ENCODE measurements at regions not wholly inside any gene's neighbourhood (a gene's known extent, or its start where the extent isn't known, plus 50 kb on each side); places are given as distances from the start of the nearest gene placed in this dataset.

DNA sequence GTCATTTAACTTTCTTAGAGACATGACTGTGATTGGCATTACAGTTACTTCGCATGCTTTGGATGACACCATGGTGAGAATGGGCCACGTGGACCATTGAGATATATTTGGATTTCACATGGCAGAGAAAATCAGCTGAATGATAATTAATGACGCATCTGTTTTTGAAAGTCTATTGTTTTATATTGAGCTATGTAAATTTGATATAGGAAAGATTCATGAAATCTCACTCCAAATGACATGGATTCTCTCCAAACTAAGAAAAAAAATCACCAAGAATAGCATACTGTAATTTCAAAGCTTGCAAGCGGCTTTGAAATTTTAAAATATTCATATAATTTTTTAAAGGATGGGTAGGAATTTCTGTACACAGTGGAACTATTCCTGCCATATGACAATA lies 163.7 kb downstream of the SH3BP4 start:
- DNase-seq (ENCODE audit: low read depth), result no peak
- TF ChIP-seq, protein P1, sequence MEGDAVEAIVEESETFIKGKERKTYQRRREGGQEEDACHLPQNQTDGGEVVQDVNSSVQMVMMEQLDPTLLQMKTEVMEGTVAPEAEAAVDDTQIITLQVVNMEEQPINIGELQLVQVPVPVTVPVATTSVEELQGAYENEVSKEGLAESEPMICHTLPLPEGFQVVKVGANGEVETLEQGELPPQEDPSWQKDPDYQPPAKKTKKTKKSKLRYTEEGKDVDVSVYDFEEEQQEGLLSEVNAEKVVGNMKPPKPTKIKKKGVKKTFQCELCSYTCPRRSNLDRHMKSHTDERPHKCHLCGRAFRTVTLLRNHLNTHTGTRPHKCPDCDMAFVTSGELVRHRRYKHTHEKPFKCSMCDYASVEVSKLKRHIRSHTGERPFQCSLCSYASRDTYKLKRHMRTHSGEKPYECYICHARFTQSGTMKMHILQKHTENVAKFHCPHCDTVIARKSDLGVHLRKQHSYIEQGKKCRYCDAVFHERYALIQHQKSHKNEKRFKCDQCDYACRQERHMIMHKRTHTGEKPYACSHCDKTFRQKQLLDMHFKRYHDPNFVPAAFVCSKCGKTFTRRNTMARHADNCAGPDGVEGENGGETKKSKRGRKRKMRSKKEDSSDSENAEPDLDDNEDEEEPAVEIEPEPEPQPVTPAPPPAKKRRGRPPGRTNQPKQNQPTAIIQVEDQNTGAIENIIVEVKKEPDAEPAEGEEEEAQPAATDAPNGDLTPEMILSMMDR (conservative IDR thresholded peaks at IDR 0.05; ENCODE audit: low read depth, low read length), result no peak
- H3K4me3 ChIP-seq (ENCODE audit: low read depth, low read length), result no peak overlapping the region

DNA sequence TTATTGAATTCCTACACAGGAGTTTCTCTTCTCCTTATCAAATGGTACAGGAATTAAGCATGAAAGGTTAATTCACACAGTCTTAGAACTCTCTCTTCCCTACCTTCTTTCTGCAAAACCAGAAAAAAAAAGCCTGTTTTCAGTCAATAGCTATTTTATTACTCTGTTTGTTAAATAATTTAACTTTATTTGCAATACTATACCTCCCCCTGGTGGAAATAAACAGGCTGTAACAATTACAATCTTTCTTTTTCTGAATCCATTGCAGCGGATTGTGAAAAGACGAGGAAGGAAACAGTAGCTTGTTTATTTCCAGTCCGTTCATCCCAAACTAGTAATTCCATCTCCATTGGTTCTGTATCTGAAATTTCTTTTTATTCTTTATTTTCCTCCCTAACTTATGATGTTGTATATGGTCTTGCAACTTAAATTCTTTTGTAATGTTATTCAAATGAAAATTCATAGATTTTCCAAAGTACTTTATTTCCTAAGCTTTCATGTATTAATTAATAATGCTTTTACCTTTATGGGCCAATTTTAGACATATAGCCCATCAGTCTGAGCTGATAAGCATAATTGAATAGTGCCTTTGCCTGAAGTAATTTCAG lies 165.2 kb downstream of the SH3BP4 start:
- TF ChIP-seq, protein P1 (conservative IDR thresholded peaks at IDR 0.05; ENCODE audit: low read depth, low read length), result peak; percentile 58
- DNase-seq (ENCODE audit: low read depth), result no peak
- H3K4me3 ChIP-seq (ENCODE audit: low read depth, low read length), result no peak overlapping the region

DNA sequence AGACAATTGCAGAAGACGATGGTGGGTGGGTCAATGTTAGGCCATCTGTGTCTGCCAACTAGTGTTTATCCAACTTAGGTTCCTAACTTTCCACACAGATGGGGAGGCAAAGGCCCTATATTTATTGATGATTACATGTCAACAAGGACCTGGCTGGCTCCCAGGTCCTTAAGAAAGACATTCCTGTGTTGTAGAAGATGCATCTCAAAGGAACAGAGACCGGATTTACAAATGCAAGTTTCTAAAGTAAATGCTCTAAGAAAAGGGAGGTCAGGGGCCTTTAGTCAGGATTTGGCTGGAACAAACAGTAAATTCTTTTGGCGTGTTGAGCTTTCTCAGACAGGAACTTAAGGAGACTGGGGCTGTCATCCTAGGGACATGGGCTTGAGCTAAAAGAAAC lies 175.0 kb downstream of the SH3BP4 start:
- TF ChIP-seq, protein P1 (conservative IDR thresholded peaks at IDR 0.05; ENCODE audit: low read depth, low read length), result no peak
- H3K4me3 ChIP-seq (ENCODE audit: low read depth, low read length), result no peak overlapping the region
- no peak for DNase-seq (ENCODE audit: low read depth)

DNA sequence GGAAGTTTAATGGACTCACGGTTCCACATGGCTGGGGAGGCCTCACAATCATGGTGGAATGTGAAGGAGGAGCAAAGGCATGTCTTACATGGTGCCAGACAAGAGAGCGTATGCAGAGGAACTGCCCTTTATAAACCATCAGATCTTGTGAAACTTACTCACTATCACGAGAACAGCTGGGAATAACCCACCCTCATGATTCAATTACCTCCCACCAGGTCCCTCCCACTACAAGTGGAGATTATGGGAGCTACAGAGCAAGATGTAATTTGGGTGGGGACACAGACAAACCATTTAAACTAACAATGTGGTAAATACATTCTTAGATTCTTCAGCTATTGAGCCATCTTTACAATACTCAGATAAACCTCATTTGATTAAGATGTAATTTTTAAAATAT lies 176.1 kb downstream of the SH3BP4 start:
- no peak for DNase-seq (ENCODE audit: low read depth)
- TF ChIP-seq, protein P1 (conservative IDR thresholded peaks at IDR 0.05; ENCODE audit: low read depth, low read length), result no peak
- no peak overlapping the region for H3K4me3 ChIP-seq (ENCODE audit: low read depth, low read length)

DNA sequence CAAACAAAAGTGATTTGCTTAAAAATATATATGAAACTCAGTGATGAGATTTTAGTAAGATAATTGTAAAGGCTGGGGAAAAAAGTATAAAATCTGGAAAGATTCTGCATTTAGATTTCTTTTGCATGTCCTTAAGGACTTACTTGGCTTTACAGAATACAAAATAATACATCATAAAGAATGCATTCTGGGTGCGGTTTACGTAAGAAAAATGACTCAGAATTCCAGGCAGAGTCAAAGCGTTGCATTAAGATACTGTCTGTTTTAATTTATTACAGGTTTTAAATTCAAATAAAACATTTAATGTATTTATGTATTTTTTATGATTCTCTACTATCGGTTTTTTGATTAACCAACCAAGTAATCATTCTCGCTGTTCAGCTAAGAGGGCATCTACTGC lies 178.0 kb downstream of the SH3BP4 start:
- TF ChIP-seq, protein P1 (conservative IDR thresholded peaks at IDR 0.05; ENCODE audit: low read depth, low read length), result no peak
- no peak overlapping the region for H3K4me3 ChIP-seq (ENCODE audit: low read depth, low read length)
- DNase-seq (ENCODE audit: low read depth), result no peak

DNA sequence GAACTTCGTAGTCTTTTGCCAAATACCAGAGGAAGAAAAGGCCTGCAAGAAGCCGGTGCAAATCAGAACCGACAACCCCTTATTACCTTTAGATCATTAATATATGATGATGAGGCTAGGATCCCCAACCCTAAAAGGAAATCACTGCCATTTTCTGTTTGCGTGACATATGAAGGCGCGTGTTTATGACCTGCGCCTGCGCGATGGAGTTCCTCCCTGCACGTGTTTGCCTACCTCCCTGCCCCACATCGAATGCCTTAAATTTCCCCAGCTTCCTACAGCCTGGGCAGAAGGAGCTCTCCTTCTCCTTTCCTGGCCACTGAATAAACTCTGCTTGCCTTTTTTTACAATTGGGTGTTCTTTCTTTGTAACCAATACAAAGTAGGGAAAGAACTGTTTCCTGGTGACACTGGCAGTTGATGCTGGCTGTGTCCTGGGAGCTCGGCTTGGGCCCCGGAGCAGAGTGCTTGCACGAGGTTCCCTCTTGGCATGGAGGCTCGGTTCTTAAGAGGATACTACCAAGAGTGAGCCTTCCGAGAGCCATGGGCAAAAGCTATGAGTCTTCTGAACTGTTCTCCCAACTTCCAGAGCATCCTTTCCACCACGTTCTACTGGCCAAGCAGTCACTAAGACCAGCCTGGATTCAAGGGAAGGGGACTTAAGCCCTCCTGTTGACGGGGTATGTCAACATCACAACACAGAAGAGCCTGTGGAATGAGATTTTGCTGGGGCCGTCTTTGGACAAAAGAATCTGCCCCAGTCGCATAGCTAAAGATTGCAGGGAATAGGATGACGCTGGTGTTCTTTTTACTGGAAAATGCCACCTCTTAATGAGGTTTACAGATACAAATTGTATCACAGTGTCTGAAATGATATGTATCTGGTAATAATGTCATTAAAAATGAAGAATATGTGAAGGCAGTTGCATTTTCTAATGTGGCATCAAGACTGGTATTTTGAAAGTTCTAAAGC lies 179.8 kb downstream of the SH3BP4 start:
- H3K4me3 ChIP-seq (ENCODE audit: low read depth, low read length), result no peak overlapping the region
- no peak for DNase-seq (ENCODE audit: low read depth)
- TF ChIP-seq, protein P1 (conservative IDR thresholded peaks at IDR 0.05; ENCODE audit: low read depth, low read length), result no peak
